IMR-90 (cell line): ENCODE measurements at regions not wholly inside any gene's neighbourhood (a gene's known extent, or its start where the extent isn't known, plus 50 kb on each side); places are given as distances from the start of the nearest gene placed in this dataset.

Source experiments
- ATAC-seq: fragments of 200-7000 bp; cut with Tn5 transposase; 2 replicates; pipeline ENCODE4 v1.9.1; 2020; ENCODE audit warnings: low read depth, mild to moderate bottlenecking, moderate library complexity
- BruUV-seq: library from RNA; stranded (reverse); fragments of 400-500 nt; replicated peaks from 2 replicates; lab custom pipeline; 2021; lab: Mats Ljungman, UMichigan
- CTCF ChIA-PET: fragments of 300-600 bp; formaldehyde crosslinking; extraction: SDS; loops from one replicate; lab custom pipeline; 2021; ENCODE audit warnings: antibody characterized with exemption; lab: Yijun Ruan, JAX
- POLR2A ChIA-PET: fragments of 300-600 bp; sonication (Branson Sonifier 250); formaldehyde crosslinking; loops from one replicate; lab custom pipeline; 2022; ENCODE audit warnings: antibody characterized with exemption; ENCODE audit not compliant: unreplicated experiment; lab: Charles Lee
- DNase-seq: peaks from one replicate; pipeline ENCODE4 v3.0.0; 2013
- H2AFZ ChIP-seq: replicated peaks from 2 replicates; pipeline ENCODE3; 2013; ENCODE audit warnings: low read length, mild to moderate bottlenecking; ENCODE audit not compliant: poor library complexity
- H2AK5ac ChIP-seq: 2 replicates; pipeline ENCODE4 v1.6.1; 2013; ENCODE audit warnings: low read depth, low read length, inconsistent platforms
- H2AK9ac ChIP-seq: replicated peaks from 2 replicates; pipeline ENCODE3; 2013; ENCODE audit warnings: mild to moderate bottlenecking, low read depth, low read length, moderate library complexity; ENCODE audit not compliant: poor library complexity
- H2BK120ac ChIP-seq: 2 replicates; pipeline ENCODE4 v1.6.1; 2013; ENCODE audit warnings: low read depth, low read length, inconsistent platforms
- H2BK15ac ChIP-seq: 3 replicates; pipeline ENCODE4 v1.6.1; 2013; ENCODE audit warnings: low read depth, low read length, inconsistent platforms
- H2BK20ac ChIP-seq: 2 replicates; pipeline ENCODE4 v1.6.1; 2013; ENCODE audit warnings: low read depth, mild to moderate bottlenecking, inconsistent platforms, low read length, moderate library complexity
- H2BK5ac ChIP-seq: 2 replicates; pipeline ENCODE4 v1.6.1; 2013; ENCODE audit warnings: mild to moderate bottlenecking, low read depth, low read length, inconsistent platforms; ENCODE audit not compliant: poor library complexity, severe bottlenecking
- H3K14ac ChIP-seq: replicated peaks from 2 replicates; pipeline ENCODE4 v1.6.1; 2013; ENCODE audit warnings: low read depth, low read length, inconsistent platforms
- H3K18ac ChIP-seq: 2 replicates; pipeline ENCODE4 v1.6.1; 2013; ENCODE audit warnings: low read depth, low read length, control low read depth
- H3K23ac ChIP-seq: 2 replicates; pipeline ENCODE4 v1.6.1; 2013; ENCODE audit warnings: low read depth, low read length, inconsistent platforms
- H3K27ac ChIP-seq: 2 replicates; pipeline ENCODE4 v1.5.1; 2013; ENCODE audit warnings: mild to moderate bottlenecking, control low read depth, low read length; ENCODE audit not compliant: insufficient read depth
- H3K27me3 ChIP-seq: 2 replicates; pipeline ENCODE4 v1.6.1; 2013; ENCODE audit warnings: low read length; ENCODE audit not compliant: control insufficient read depth, insufficient read depth
- H3K36me3 ChIP-seq: 2 replicates; pipeline ENCODE4 v1.6.1; 2013; ENCODE audit warnings: low read length, mixed read lengths; ENCODE audit not compliant: control insufficient read depth, insufficient read depth
- H3K4ac ChIP-seq: 2 replicates; pipeline ENCODE4 v1.6.1; 2013; ENCODE audit warnings: low read depth, low read length, inconsistent platforms
- H3K4me1 ChIP-seq: 2 replicates; pipeline ENCODE4 v1.6.1; 2013; ENCODE audit warnings: low read length, mixed read lengths; ENCODE audit not compliant: control insufficient read depth, insufficient read depth
- H3K4me2 ChIP-seq: 2 replicates; pipeline ENCODE4 v1.6.1; 2013; ENCODE audit warnings: low read depth, mild to moderate bottlenecking, control low read depth, low read length, moderate library complexity
- H3K4me3 ChIP-seq: 2 replicates; pipeline ENCODE4 v1.5.1; 2013; ENCODE audit warnings: low read depth, mild to moderate bottlenecking, control low read depth, low read length, moderate library complexity; ENCODE audit not compliant: insufficient read depth
- H3K56ac ChIP-seq: 2 replicates; pipeline ENCODE4 v1.6.1; 2013; ENCODE audit warnings: low read length, inconsistent platforms; ENCODE audit not compliant: insufficient read depth; ENCODE audit errors: extremely low read depth
- H3K79me1 ChIP-seq, 2 experiments: 2 replicates each; pipeline ENCODE4 v1.6.1; 2013; ENCODE audit warnings: low read length in 2 of 2, inconsistent platforms in 1 of 2, low read depth in 1 of 2
- H3K9ac ChIP-seq: 2 replicates; pipeline ENCODE4 v1.6.1; 2013; ENCODE audit warnings: low read depth, low read length, control low read depth
- H3K9me1 ChIP-seq: 2 replicates; pipeline ENCODE4 v1.6.1; 2013; ENCODE audit warnings: low read length, inconsistent platforms; ENCODE audit not compliant: insufficient read depth
- H3K9me3 ChIP-seq: 2 replicates; pipeline ENCODE4 v1.6.1; 2013; ENCODE audit warnings: low read length; ENCODE audit not compliant: control insufficient read depth, insufficient read depth
- H4K20me1 ChIP-seq: 2 replicates; pipeline ENCODE4 v1.6.1; 2013; ENCODE audit warnings: low read length, inconsistent platforms; ENCODE audit not compliant: insufficient read depth
- H4K5ac ChIP-seq: 2 replicates; pipeline ENCODE4 v1.6.1; 2013; ENCODE audit warnings: mild to moderate bottlenecking, low read depth, low read length, control low read depth
- H4K8ac ChIP-seq, 2 experiments: 2 replicates each; pipeline ENCODE4 v1.6.1; 2013; ENCODE audit warnings: low read depth in 2 of 2, low read length in 2 of 2, control low read depth in 1 of 2, inconsistent platforms in 1 of 2
- H4K91ac ChIP-seq: 2 replicates; pipeline ENCODE4 v1.6.1; 2013; ENCODE audit warnings: low read depth, low read length, inconsistent platforms; ENCODE audit not compliant: insufficient read depth
- CEBPB ChIP-seq: IDR thresholded peaks from 2 replicates; pipeline ENCODE4 v1.6.1; 2012; ENCODE audit warnings: low read depth, low read length, improper control_type of control experiment
- CHD1 ChIP-seq: IDR thresholded peaks from 2 replicates; pipeline ENCODE4 v1.6.1; 2012; ENCODE audit warnings: low read depth, low read length, improper control_type of control experiment
- CTCF ChIP-seq: conservative IDR thresholded peaks from 2 replicates; pipeline ENCODE4 v1.5.1; 2012; ENCODE audit warnings: mild to moderate bottlenecking, low read depth, low read length, improper control_type of control experiment
- NFE2L2 ChIP-seq: fragments of 150-350 bp; IDR thresholded peaks from 2 replicates; pipeline ENCODE4 v1.6.1; 2016; ENCODE audit warnings: low read depth, mild to moderate bottlenecking, low read length
- RAD21 ChIP-seq: IDR thresholded peaks from 2 replicates; pipeline ENCODE4 v1.6.1; 2012; ENCODE audit warnings: low read length, improper control_type of control experiment
- USF2 ChIP-seq: fragments of 150-350 bp; IDR thresholded peaks from 2 replicates; pipeline ENCODE4 v1.6.1; 2017; ENCODE audit warnings: mild to moderate bottlenecking, antibody characterized with exemption, low read length, low read depth
- WGBS, 2 experiments: methylation state at CpG; one replicate each; pipeline versions ENCODE4 v1.1.5 to v1.1.7; 2013; ENCODE audit warnings: missing lambda C conversion rate in 2 of 2; ENCODE audit not compliant: insufficient read length in 1 of 2; ENCODE audit errors: extremely low coverage in 2 of 2; 5-methylcytosine and 5-hydroxymethylcytosine counted together
- dilution Hi-C: fragments of 300-500 bp; cut with HindIII; formaldehyde crosslinking; loops from one replicate; pipeline ENCODE4 v1.14.3; 2018; ENCODE audit warnings: low sequenced_read_pairs; ENCODE audit not compliant: unreplicated experiment
- in situ Hi-C: fragments of 300-500 bp; cut with MboI; formaldehyde crosslinking; loops from 3 replicates; pipeline ENCODE4 v1.14.3; 2019; ENCODE audit warnings: low sequenced_read_pairs, inconsistent platforms, mixed read lengths
- intact Hi-C: fragments of 100-400 bp; cut with micrococcal nuclease; formaldehyde crosslinking; loops from 2 replicates; pipeline ENCODE4 v1.10.0; 2022
- TF ChIP-seq, protein P1 (sequence below): fragments of 150-350 bp; IDR thresholded peaks from 2 replicates; pipeline ENCODE4 v1.6.1; 2016; ENCODE audit warnings: low read depth, mild to moderate bottlenecking, low read length, moderate library complexity, borderline replicate concordance

DNA sequence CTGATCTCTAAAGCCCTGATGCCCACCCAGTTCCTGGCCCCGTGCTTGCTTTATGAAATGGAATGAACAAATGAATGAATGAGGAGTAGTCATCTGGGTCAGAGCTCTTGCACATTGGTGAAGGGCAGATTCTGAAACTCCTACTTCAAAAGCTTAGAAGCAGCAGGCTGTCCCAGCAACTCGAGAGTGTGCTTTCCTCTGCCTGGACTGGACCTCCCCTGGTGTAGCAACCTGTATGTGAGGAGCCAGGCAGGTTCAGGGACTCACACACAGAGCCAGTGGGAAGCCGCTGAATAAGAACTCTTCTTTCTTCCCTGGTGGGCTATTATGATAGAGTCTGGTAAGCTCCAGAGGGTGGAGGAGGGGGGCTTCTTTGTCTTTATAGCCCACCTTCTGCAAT, 396.4 kb downstream of the CDK5RAP2 start:
- Histone ChIP-seq H3K9me1 (no peaks in the 10 kb centered on the region), H2BK20ac (no peak overlapping the region), H3K4me3 (no peak overlapping the region), H2AK9ac (no peak overlapping the region), H3K56ac (no peak overlapping the region), H2BK15ac (no peak overlapping the region), H3K27me3 (no peaks in the 10 kb centered on the region), H3K14ac (no peak overlapping the region), H2AFZ (no peak overlapping the region), H3K23ac (no peak overlapping the region), H4K5ac (no peak overlapping the region), H2BK5ac (no peak overlapping the region), H3K9me3 (no peaks in the 10 kb centered on the region), H3K9ac (no peak overlapping the region), H2AK5ac (no peak overlapping the region), H2BK120ac (no peak overlapping the region), H3K18ac (no peak overlapping the region), H3K79me1 (no peaks in the 10 kb centered on the region), H3K4me1 (no peaks in the 10 kb centered on the region), H3K4ac (no peak overlapping the region), H3K4me2 (no peak overlapping the region), H4K8ac (no peak overlapping the region), H3K27ac (no peak overlapping the region), H3K36me3 (no peaks in the 10 kb centered on the region), H4K91ac (no peak overlapping the region), H4K20me1 (no peaks in the 10 kb centered on the region)
- POLR2A ChIA-PET = no interaction called here
- ATAC-seq = no peak
- BruUV-seq = no TSS peak
- in situ Hi-C loops = no loop called here
- dilution Hi-C loops = no loop called here
- CTCF ChIA-PET = no interaction called here
- TF ChIP-seq CHD1 (no peak), RAD21 (no peak), CEBPB (no peak), USF2 (no peak), NFE2L2 (no peak), CTCF (no peak)
- TF ChIP-seq, protein P1, sequence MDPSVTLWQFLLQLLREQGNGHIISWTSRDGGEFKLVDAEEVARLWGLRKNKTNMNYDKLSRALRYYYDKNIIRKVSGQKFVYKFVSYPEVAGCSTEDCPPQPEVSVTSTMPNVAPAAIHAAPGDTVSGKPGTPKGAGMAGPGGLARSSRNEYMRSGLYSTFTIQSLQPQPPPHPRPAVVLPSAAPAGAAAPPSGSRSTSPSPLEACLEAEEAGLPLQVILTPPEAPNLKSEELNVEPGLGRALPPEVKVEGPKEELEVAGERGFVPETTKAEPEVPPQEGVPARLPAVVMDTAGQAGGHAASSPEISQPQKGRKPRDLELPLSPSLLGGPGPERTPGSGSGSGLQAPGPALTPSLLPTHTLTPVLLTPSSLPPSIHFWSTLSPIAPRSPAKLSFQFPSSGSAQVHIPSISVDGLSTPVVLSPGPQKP = no peak
- no peak for DNase-seq
- no CpG with 5 or more reads among the region's 3 CpGs for WGBS, 2 experiments
- intact Hi-C loops = no loop called here
